Calu3 (cell line): ENCODE measurements at regions not wholly inside any gene's neighbourhood (a gene's known extent, or its start where the extent isn't known, plus 50 kb on each side); places are given as distances from the start of the nearest gene placed in this dataset.
"Not testable (repeated sequence)": the region's sequence is repeated elsewhere in the genome, so short reads cannot be mapped to it uniquely, and the experiment has no call there.

Experiments
- BruUV-seq: library from RNA; stranded (reverse); fragments of 400-500 nt; replicated peaks from 2 replicates; lab custom pipeline; 2021; lab: Mats Ljungman, UMichigan
- CTCF ChIA-PET: fragments of 300-600 bp; sonication (Branson Sonifier 250); formaldehyde crosslinking; loops from one replicate; lab custom pipeline; 2022; ENCODE audit warnings: antibody characterized with exemption; lab: Charles Lee
- DNase-seq: peaks from one replicate; pipeline ENCODE4 v3.0.0; 2022
- H3K27ac Mint-ChIP-seq: one replicate; pipeline ENCODE4 v1.8.0; 2022; ENCODE audit warnings: mixed read lengths; ENCODE audit not compliant: unreplicated experiment
- H3K27me3 Mint-ChIP-seq: one replicate; pipeline ENCODE4 v1.8.0; 2022; ENCODE audit warnings: mixed read lengths; ENCODE audit not compliant: unreplicated experiment
- H3K36me3 Mint-ChIP-seq: one replicate; pipeline ENCODE4 v1.8.0; 2022; ENCODE audit warnings: mild to moderate bottlenecking, moderate library complexity, mixed read lengths; ENCODE audit not compliant: insufficient read depth, unreplicated experiment
- H3K4me1 Mint-ChIP-seq: one replicate; pipeline ENCODE4 v1.8.0; 2022; ENCODE audit warnings: mild to moderate bottlenecking, low read depth, mixed read lengths; ENCODE audit not compliant: unreplicated experiment
- H3K4me3 Mint-ChIP-seq: one replicate; pipeline ENCODE4 v1.8.0; 2022; ENCODE audit warnings: mild to moderate bottlenecking, low read depth, moderate library complexity, mixed read lengths; ENCODE audit not compliant: unreplicated experiment
- H3K9me3 Mint-ChIP-seq: one replicate; pipeline ENCODE4 v1.8.0; 2022; ENCODE audit warnings: low read depth, mixed read lengths; ENCODE audit not compliant: unreplicated experiment
- CTCF ChIP-seq: fragments of 200-600 bp; IDR thresholded peaks from one replicate; pipeline ENCODE4 v1.8.0; 2022; ENCODE audit warnings: antibody characterized with exemption; ENCODE audit not compliant: unreplicated experiment
- intact Hi-C: fragments of 100-400 bp; cut with micrococcal nuclease; formaldehyde crosslinking; loops from one replicate; pipeline ENCODE4 v1.10.0; 2022; ENCODE audit not compliant: unreplicated experiment

- H3K27ac Mint-ChIP-seq: no peak overlapping the region
- no TSS peak for BruUV-seq
- H3K4me1 Mint-ChIP-seq: no peaks in the 10 kb centered on the region
- CTCF ChIA-PET: no interaction called here
- DNase-seq: no peak
- H3K4me3 Mint-ChIP-seq: no peak overlapping the region
- no peaks in the 10 kb centered on the region for H3K36me3 Mint-ChIP-seq
- no peaks in the 10 kb centered on the region for H3K27me3 Mint-ChIP-seq
- intact Hi-C loops: no loop called here
- TF ChIP-seq CTCF: no peak
- peaks cover 5% of the 10 kb centered on the region for H3K9me3 Mint-ChIP-seq
These were observed 1648.0 kb downstream of the STIM2 start for GRCh38 chr4:28508636-28509035.

- H3K27ac Mint-ChIP-seq, H3K4me1 Mint-ChIP-seq, CTCF ChIA-PET, DNase-seq, H3K9me3 Mint-ChIP-seq, H3K27me3 Mint-ChIP-seq, BruUV-seq, H3K4me3 Mint-ChIP-seq, intact Hi-C loops, H3K36me3 Mint-ChIP-seq: not testable (repeated sequence)
These were observed 1654.1 kb downstream of the STIM2 start for GRCh38 chr4:28514766-28515165.

- H3K36me3 Mint-ChIP-seq: no peaks in the 10 kb centered on the region
- no peak overlapping the region for H3K27ac Mint-ChIP-seq
- H3K27me3 Mint-ChIP-seq: no peaks in the 10 kb centered on the region
- no peak overlapping the region for H3K4me3 Mint-ChIP-seq
- no peaks in the 10 kb centered on the region for H3K4me1 Mint-ChIP-seq
- H3K9me3 Mint-ChIP-seq: peaks cover 6% of the 10 kb centered on the region
- CTCF ChIA-PET: no interaction called here
- no peak for TF ChIP-seq CTCF
- BruUV-seq: no TSS peak
- intact Hi-C loops: no loop called here
- DNase-seq: no peak
These were observed 1658.0 kb downstream of the STIM2 start for GRCh38 chr4:28518561-28519165.

- H3K4me1 Mint-ChIP-seq: no peaks in the 10 kb centered on the region
- CTCF ChIA-PET: no interaction called here
- intact Hi-C loops: no loop called here
- no peak for TF ChIP-seq CTCF
- DNase-seq: no peak
- H3K27ac Mint-ChIP-seq: no peak overlapping the region
- H3K27me3 Mint-ChIP-seq: no peaks in the 10 kb centered on the region
- BruUV-seq: no TSS peak
- H3K4me3 Mint-ChIP-seq: no peak overlapping the region
- H3K36me3 Mint-ChIP-seq: no peaks in the 10 kb centered on the region
- peaks cover 8% of the 10 kb centered on the region for H3K9me3 Mint-ChIP-seq
These were observed 1663.1 kb downstream of the STIM2 start for GRCh38 chr4:28523681-28524190.

- no peaks in the 10 kb centered on the region for H3K36me3 Mint-ChIP-seq
- BruUV-seq: no TSS peak
- H3K27me3 Mint-ChIP-seq: no peaks in the 10 kb centered on the region
These were observed 1675.5 kb downstream of the STIM2 start for GRCh38 chr4:28536124-28536523.

More at GRCh38 chr4:28536124-28536523, 1675.5 kb downstream of the STIM2 start:
- CTCF ChIA-PET: no interaction called here
- no peak for TF ChIP-seq CTCF
- no peak overlapping the region for H3K27ac Mint-ChIP-seq
- H3K9me3 Mint-ChIP-seq: peaks cover 9% of the 10 kb centered on the region
- intact Hi-C loops: no loop called here
- H3K4me1 Mint-ChIP-seq: no peaks in the 10 kb centered on the region
- no peak for DNase-seq
- H3K4me3 Mint-ChIP-seq: no peak overlapping the region
